ENCODE measurements at regions not wholly inside any gene's neighbourhood (a gene's known extent, or its start where the extent isn't known, plus 50 kb on each side); places are given as distances from the start of the nearest gene placed in this dataset.

- TF ChIP-seq CTCF (conservative IDR thresholded peaks at IDR 0.05; ENCODE audit: low read depth, low read length): peak; percentile 40; the same call in 1 of the 2 replicates
- TF ChIP-seq EZH2phosphoT487 (IDR thresholded peaks at IDR 0.05; ENCODE audit: borderline replicate concordance, low read length): no peak
- TF ChIP-seq EZH2 (IDR thresholded peaks at IDR 0.05; ENCODE audit: low read length, unreplicated experiment): no peak
Measured at GRCh38 chr10:46220872-46221538, 65.8 kb upstream of the ANTXRL start.

Measured in PC-3 (cell line).